Erythroblast (primary cell): ENCODE measurements at regions not wholly inside any gene's neighbourhood (a gene's known extent, or its start where the extent isn't known, plus 50 kb on each side); places are given as distances from the start of the nearest gene placed in this dataset.
"Not testable (repeated sequence)": the region's sequence is repeated elsewhere in the genome, so short reads cannot be mapped to it uniquely, and the experiment has no call there.

ENCODE experiments used
- GATA1 ChIP-seq: IDR thresholded peaks from 2 replicates; pipeline ENCODE4 v1.6.1; 2011; ENCODE audit warnings: low read depth, mild to moderate bottlenecking, control low read depth, low read length, moderate library complexity
- POLR2A ChIP-seq: IDR thresholded peaks from 2 replicates; pipeline ENCODE4 v1.6.1; 2011; ENCODE audit warnings: mild to moderate bottlenecking, low read length

DNA sequence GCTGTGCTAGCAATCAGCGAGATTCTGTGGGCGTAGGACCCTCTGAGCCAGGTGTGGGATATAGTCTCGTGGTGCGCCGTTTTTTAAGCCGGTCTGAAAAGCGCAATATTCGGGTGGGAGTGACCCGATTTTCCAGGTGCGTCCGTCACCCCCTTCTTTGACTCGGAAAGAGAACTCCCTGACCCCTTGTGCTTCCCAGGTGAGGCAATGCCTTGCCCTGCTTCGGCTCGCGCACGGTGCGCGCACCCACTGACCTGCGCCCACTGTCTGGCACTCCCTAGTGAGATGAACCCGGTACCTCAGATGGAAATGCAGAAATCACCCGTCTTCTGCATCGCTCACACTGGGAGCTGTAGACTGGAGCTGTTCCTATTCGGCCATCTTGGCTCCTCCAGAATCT, 56.1 kb upstream of the H2AZ1 start:
- TF ChIP-seq POLR2A, GATA1: not testable (repeated sequence)
